MV-4-11 (cell line): ENCODE measurements at regions not wholly inside any gene's neighbourhood (a gene's known extent, or its start where the extent isn't known, plus 50 kb on each side); places are given as distances from the start of the nearest gene placed in this dataset.
A peak's percentile ranks its signal among the peaks of the same experiment; 100 is the strongest.

Experiments
- DNase-seq: peaks from one replicate; lab custom pipeline; 2025; lab: John Stamatoyannopoulos, UW

- no peak for DNase-seq
Measured at GRCh38 chr18:57915865-57916582, 112.9 kb upstream of the ATP8B1 start.

- DNase-seq: no peak
Measured at GRCh38 chr18:57915248-57915647, 112.1 kb upstream of the ATP8B1 start.

- no peak for DNase-seq
Measured at GRCh38 chr18:57913686-57914085, 110.6 kb upstream of the ATP8B1 start.

GRCh38 chr18:57910817-57911216 is 107.7 kb upstream of the ATP8B1 start:
- DNase-seq: no peak

- no peak for DNase-seq
Measured at GRCh38 chr18:57910134-57910533, 107.0 kb upstream of the ATP8B1 start.

GRCh38 chr18:57909620-57910019 is 106.5 kb upstream of the ATP8B1 start:
- DNase-seq: no peak

- DNase-seq: no peak
Measured at GRCh38 chr18:57908092-57908491, 105.0 kb upstream of the ATP8B1 start.

- DNase-seq: no peak
Measured at GRCh38 chr18:57907550-57907949, 104.4 kb upstream of the ATP8B1 start.

- no peak for DNase-seq
Measured at GRCh38 chr18:57906852-57907251, 103.7 kb upstream of the ATP8B1 start.

- DNase-seq: no peak
Measured at GRCh38 chr18:57904535-57904934, 101.4 kb upstream of the ATP8B1 start.

GRCh38 chr18:57902721-57903120 is 99.6 kb upstream of the ATP8B1 start:
- no peak for DNase-seq

- DNase-seq: peak; percentile 55
Measured at GRCh38 chr18:57901825-57902589, 98.9 kb upstream of the ATP8B1 start.

GRCh38 chr18:57900906-57901435 is 97.9 kb upstream of the ATP8B1 start:
- no peak for DNase-seq

- DNase-seq: peak; percentile 87
Measured at GRCh38 chr18:57898506-57899124, 95.5 kb upstream of the ATP8B1 start.

GRCh38 chr18:57895182-57895581 is 92.1 kb upstream of the ATP8B1 start:
- DNase-seq: no peak

- DNase-seq: no peak
Measured at GRCh38 chr18:57891707-57892391, 88.7 kb upstream of the ATP8B1 start.

- no peak for DNase-seq
Measured at GRCh38 chr18:57890266-57890665, 87.2 kb upstream of the ATP8B1 start.

GRCh38 chr18:57889841-57890240 is 86.7 kb upstream of the ATP8B1 start:
- no peak for DNase-seq

- DNase-seq: no peak
Measured at GRCh38 chr18:57887543-57888383, 84.6 kb upstream of the ATP8B1 start.

- DNase-seq: no peak
Measured at GRCh38 chr18:57885931-57886330, 82.8 kb upstream of the ATP8B1 start.

- DNase-seq: no peak
Measured at GRCh38 chr18:57882465-57882864, 79.3 kb upstream of the ATP8B1 start.
